GM12878 (cell line): ENCODE measurements at regions not wholly inside any gene's neighbourhood (a gene's known extent, or its start where the extent isn't known, plus 50 kb on each side); places are given as distances from the start of the nearest gene placed in this dataset.

Experiments
- ATAC-seq: fragments of 200-7000 bp; cut with Tn5 transposase; 3 replicates; pipeline ENCODE4 v1.9.1; 2020; ENCODE audit warnings: mild to moderate bottlenecking, moderate library complexity
- BruUV-seq: library from RNA; stranded (reverse); fragments of 400-500 nt; replicated peaks from 2 replicates; lab custom pipeline; 2021; lab: Mats Ljungman, UMichigan
- CTCF ChIA-PET: fragments of 300-600 bp; sonication (Branson Sonifier 250); formaldehyde crosslinking; extraction: SDS; loops from one replicate; lab custom pipeline; 2021; ENCODE audit warnings: inconsistent platforms; lab: Yijun Ruan, JAX
- POLR2A ChIA-PET: fragments of 350-600 bp; formaldehyde crosslinking; extraction: SDS; loops from one replicate; lab custom pipeline; 2021; ENCODE audit warnings: inconsistent platforms; lab: Charles Lee
- RAD21 ChIA-PET: fragments of 300-600 bp; sonication (Branson Sonifier 250); formaldehyde crosslinking; loops from one replicate; lab custom pipeline; 2023; ENCODE audit warnings: antibody characterized with exemption; ENCODE audit not compliant: unreplicated experiment; lab: Charles Lee
- SMC1A ChIA-PET: fragments of 300-600 bp; sonication (Branson Sonifier 250); formaldehyde crosslinking; loops from one replicate; lab custom pipeline; 2023; ENCODE audit not compliant: unreplicated experiment, uncharacterized antibody; lab: Charles Lee
- DNase-seq: peaks from one replicate; pipeline ENCODE4 v3.0.0-alpha.2; 2011; ENCODE audit warnings: low read depth, low spot score
- FAIRE-seq: peaks from 3 replicates; lab custom pipeline; 2011; peaks lifted over from hg19 to GRCh38; lab: Jason Lieb, UNC
- H2AFZ ChIP-seq: 2 replicates; pipeline ENCODE4 v1.6.0; 2011; ENCODE audit warnings: low read depth, low read length, control low read depth; ENCODE audit not compliant: control insufficient read depth
- H3K27ac ChIP-seq: 2 replicates; pipeline ENCODE4 v1.5.1; 2011; ENCODE audit warnings: control low read depth; ENCODE audit not compliant: control insufficient read depth, insufficient read depth
- H3K27me3 ChIP-seq, 2 experiments: replicated peaks in 1 of 2; 2 replicates each; pipeline versions ENCODE4 v1.6.0 to v1.6.1; 2011; ENCODE audit warnings: low read length in 1 of 2; ENCODE audit not compliant: control insufficient read depth in 2 of 2, insufficient read depth in 2 of 2
- H3K36me3 ChIP-seq, 2 experiments: 2 replicates each; pipeline ENCODE4 v1.5.1; 2011; ENCODE audit warnings: low read length in 1 of 2; ENCODE audit not compliant: control insufficient read depth in 2 of 2, insufficient read depth in 2 of 2
- H3K4me1 ChIP-seq: 2 replicates; pipeline ENCODE4 v1.6.1; 2011; ENCODE audit warnings: mild to moderate bottlenecking, low read length, moderate library complexity, mixed read lengths; ENCODE audit not compliant: control insufficient read depth, insufficient read depth
- H3K4me2 ChIP-seq: 2 replicates; pipeline ENCODE4 v1.6.0; 2011; ENCODE audit warnings: control low read depth; ENCODE audit not compliant: control insufficient read depth, insufficient read depth
- H3K4me3 ChIP-seq: fragments of 200-600 bp; sonication (generic); 2 replicates; pipeline ENCODE4 v1.5.1; 2016
- H3K79me2 ChIP-seq: 2 replicates; pipeline ENCODE4 v1.6.0; 2011; ENCODE audit warnings: low read length; ENCODE audit not compliant: control insufficient read depth, insufficient read depth
- H3K9ac ChIP-seq: 2 replicates; pipeline ENCODE4 v1.8.0; 2011; ENCODE audit warnings: low read length, control low read depth, mixed read lengths; ENCODE audit not compliant: control insufficient read depth, insufficient read depth
- H3K9me3 ChIP-seq: replicated peaks from 3 replicates; pipeline ENCODE4 v1.5.1; 2011; ENCODE audit warnings: mild to moderate bottlenecking, low read length; ENCODE audit not compliant: control insufficient read depth, insufficient read depth
- H4K20me1 ChIP-seq: 2 replicates; pipeline ENCODE4 v1.6.0; 2011; ENCODE audit not compliant: control insufficient read depth, insufficient read depth
- NBN ChIP-seq: fragments of 450-650 bp; IDR thresholded peaks from 2 replicates; pipeline ENCODE4 v1.6.1; 2016
- RUNX3 ChIP-seq: IDR thresholded peaks from 2 replicates; pipeline ENCODE4 v1.6.1; 2012; ENCODE audit warnings: low read length, inconsistent platforms
- SKIL ChIP-seq: fragments of 450-650 bp; IDR thresholded peaks from 2 replicates; pipeline ENCODE4 v1.6.1; 2017; ENCODE audit warnings: mild to moderate bottlenecking, low read depth, inconsistent platforms; ENCODE audit not compliant: poor library complexity, severe bottlenecking
- STAT3 ChIP-seq: IDR thresholded peaks from 2 replicates; pipeline ENCODE4 v1.6.1; 2011; ENCODE audit warnings: low read depth, low read length, improper control_type of control experiment
- WGBS: methylation state at CpG from one replicate; pipeline ENCODE4 v1.1.6; 2016; ENCODE audit warnings: low lambda C conversion rate; ENCODE audit not compliant: insufficient replicate concordance, insufficient coverage; ENCODE audit errors: missing lambda C conversion rate; 5-methylcytosine and 5-hydroxymethylcytosine counted together
- in situ Hi-C: fragments of 300-500 bp; cut with MboI; formaldehyde crosslinking; loops from 9 replicates; pipeline ENCODE4 v1.14.3; 2018; ENCODE audit warnings: mixed read lengths
- intact Hi-C: fragments of 100-400 bp; cut with micrococcal nuclease; formaldehyde crosslinking; loops from one replicate; pipeline ENCODE4 v1.14.2; 2022; ENCODE audit not compliant: unreplicated experiment

- H3K9me3 ChIP-seq, result no peaks in the 10 kb centered on the region
Observed at GRCh38 chr5:120225524-120225923, 238.6 kb upstream of the PRR16 start.

More at GRCh38 chr5:120225524-120225923, 238.6 kb upstream of the PRR16 start:
- H3K4me2 ChIP-seq, result no peak overlapping the region
- ChIA-PET RAD21 (no interaction called here), CTCF (no interaction called here), SMC1A (interaction anchor here (0.6 to 1.7 kb wide), 3 partner anchors 16 to 36 kb away, joined by 3 to 6 read pairs (median 3); no protein-coding TSS in a partner anchor), POLR2A (no interaction called here)
- no peaks in the 10 kb centered on the region for H3K36me3 ChIP-seq
- H3K4me1 ChIP-seq, result no peaks in the 10 kb centered on the region
- TF ChIP-seq SKIL (no peak), STAT3 (no peak), RUNX3 (no peak), NBN (no peak)
- no TSS peak for BruUV-seq
- 0% methylated on average over 2 of the region's 2 CpGs for WGBS
- no peaks in the 10 kb centered on the region for H3K79me2 ChIP-seq
- DNase-seq (no peak), FAIRE-seq (no peak), ATAC-seq (no peak)
- no peaks in the 10 kb centered on the region for H3K27me3 ChIP-seq
- no peak overlapping the region for H3K27ac ChIP-seq
- no peak overlapping the region for H3K4me3 ChIP-seq
- H4K20me1 ChIP-seq, result no peaks in the 10 kb centered on the region
- intact Hi-C loops, result no loop called here
- no peak overlapping the region for H3K9ac ChIP-seq
- H2AFZ ChIP-seq, result no peak overlapping the region
- in situ Hi-C loops, result no loop called here
